ENCODE measurements at regions not wholly inside any gene's neighbourhood (a gene's known extent, or its start where the extent isn't known, plus 50 kb on each side); places are given as distances from the start of the nearest gene placed in this dataset.

- no peak for TF ChIP-seq CTCF (IDR thresholded peaks at IDR 0.05)
- no peak for TF ChIP-seq POLR2A (IDR thresholded peaks at IDR 0.05)
Measured at GRCh38 chr2:15689654-15690053, 98.0 kb downstream of the DDX1 start.

Data from right lobe of liver (tissue), 4 donors.